ENCODE measurements at regions not wholly inside any gene's neighbourhood (a gene's known extent, or its start where the extent isn't known, plus 50 kb on each side); places are given as distances from the start of the nearest gene placed in this dataset.

GRCh38 chr3:123341-123740 lies 73.2 kb upstream of the CHL1 start:
- intact Hi-C loops (cut with DNase I) = no loop called here
- DNase-seq (ENCODE audit: low spot score) = no peak

GRCh38 chr3:124557-125179 lies 71.9 kb upstream of the CHL1 start:
- intact Hi-C loops (cut with DNase I) = no loop called here
- no peak for DNase-seq (ENCODE audit: low spot score)

GRCh38 chr3:128515-129172 lies 67.9 kb upstream of the CHL1 start:
- intact Hi-C loops (cut with DNase I) = no loop called here
- DNase-seq (ENCODE audit: low spot score) = no peak

- intact Hi-C loops (cut with DNase I) = no loop called here
- no peak for DNase-seq (ENCODE audit: low spot score)
Observed at GRCh38 chr3:131151-131888, 65.2 kb upstream of the CHL1 start.

- intact Hi-C loops (cut with DNase I) = no loop called here
- DNase-seq (ENCODE audit: low spot score) = no peak
Observed at GRCh38 chr3:132378-132777, 64.2 kb upstream of the CHL1 start.

- no peak for DNase-seq (ENCODE audit: low spot score)
- intact Hi-C loops (cut with DNase I) = no loop called here
Observed at GRCh38 chr3:132904-133303, 63.7 kb upstream of the CHL1 start.

GRCh38 chr3:140748-141330 lies 55.7 kb upstream of the CHL1 start:
- no peak for DNase-seq (ENCODE audit: low spot score)
- intact Hi-C loops (cut with DNase I) = no loop called here
